ENCODE measurements at regions not wholly inside any gene's neighbourhood (a gene's known extent, or its start where the extent isn't known, plus 50 kb on each side); places are given as distances from the start of the nearest gene placed in this dataset.

GRCh38 chr14:22465201-22465840 is 123.7 kb downstream of the DAD1 start:
- Histone ChIP-seq H3K36me3 (replicated peaks) (no peaks in the 10 kb centered on the region), H3K27me3 (ENCODE audit: low read depth) (no peaks in the 10 kb centered on the region; the same call in 1 of the 2 replicates), H3K4me1 (no peaks in the 10 kb centered on the region), H3K9me3 (no peaks in the 10 kb centered on the region), H3K4me3 (no peak overlapping the region)
- in situ Hi-C loops (cut with MboI; ENCODE audit: low sequenced_read_pairs) = no loop called here
- no peak for DNase-seq (ENCODE audit: low spot score in 2 of 2)

DNA sequence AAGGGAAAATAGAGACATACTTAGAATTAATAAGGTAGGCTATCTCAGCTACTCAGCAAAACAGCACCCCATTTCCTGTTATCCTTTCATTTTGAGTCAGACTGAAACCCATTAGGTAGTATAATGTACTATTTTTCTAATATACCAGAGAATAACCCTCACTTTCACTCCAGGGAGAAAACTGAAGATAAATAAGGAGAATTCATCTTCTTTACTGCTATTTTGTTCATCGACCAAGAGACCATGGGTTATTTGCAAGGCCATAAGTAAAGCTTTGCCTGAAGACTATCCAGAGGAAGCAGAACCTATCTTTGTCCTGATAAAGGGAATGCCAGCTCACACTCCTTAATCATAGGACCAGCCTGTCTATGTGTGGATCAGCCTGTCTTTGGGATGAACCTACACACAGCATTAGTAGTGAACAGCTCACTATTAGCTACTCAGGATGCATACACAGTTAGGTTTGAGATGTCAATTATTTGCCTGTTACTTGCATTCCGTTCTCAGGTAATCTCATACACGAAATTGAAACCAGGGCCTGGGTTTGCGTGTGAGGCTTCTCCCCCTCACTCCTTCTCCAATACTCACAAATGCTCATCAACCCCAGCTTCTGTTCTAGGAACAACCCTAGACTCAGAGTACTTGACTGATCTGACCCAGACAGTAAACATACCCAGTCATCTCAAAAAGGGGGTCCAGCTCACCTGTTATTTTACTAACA is 124.4 kb downstream of the DAD1 start:
- H3K9me3 ChIP-seq = no peaks in the 10 kb centered on the region
- H3K4me3 ChIP-seq = no peak overlapping the region
- H3K4me1 ChIP-seq = no peaks in the 10 kb centered on the region
- H3K27me3 ChIP-seq (ENCODE audit: low read depth) = peaks cover 3% of the 10 kb centered on the region; the same call in 1 of the 2 replicates
- in situ Hi-C loops (cut with MboI; ENCODE audit: low sequenced_read_pairs) = no loop called here
- no peaks in the 10 kb centered on the region for H3K36me3 ChIP-seq (replicated peaks)
- DNase-seq (ENCODE audit: low spot score in 2 of 2) = no peak

DNA sequence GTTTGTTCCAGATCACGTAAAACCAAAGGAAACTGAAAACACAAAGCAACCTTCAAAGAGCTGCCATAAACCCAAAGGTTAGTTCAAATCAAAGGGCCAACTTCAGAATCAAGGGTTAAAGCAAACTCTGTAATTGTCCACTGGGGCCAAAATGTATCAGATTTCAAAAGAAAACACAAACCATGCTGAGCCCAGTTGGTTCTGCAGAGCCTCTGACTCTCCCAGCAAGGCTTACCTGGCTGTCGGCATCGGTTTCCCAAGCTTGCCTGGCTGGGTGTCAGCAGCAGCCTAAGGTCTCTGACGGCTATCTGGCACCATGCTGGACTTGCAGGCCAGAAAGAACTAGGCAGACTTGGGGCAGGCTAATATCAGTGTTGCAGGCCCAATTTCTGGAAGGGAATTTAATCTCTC is 125.3 kb downstream of the DAD1 start:
- in situ Hi-C loops (cut with MboI; ENCODE audit: low sequenced_read_pairs) = no loop called here
- Histone ChIP-seq H3K4me1 (no peaks in the 10 kb centered on the region), H3K9me3 (no peaks in the 10 kb centered on the region), H3K4me3 (no peak overlapping the region), H3K36me3 (replicated peaks) (no peaks in the 10 kb centered on the region), H3K27me3 (ENCODE audit: low read depth) (peaks cover 5% of the 10 kb centered on the region; the same call in 1 of the 2 replicates)
- no peak for DNase-seq (ENCODE audit: low spot score in 2 of 2)

DNA sequence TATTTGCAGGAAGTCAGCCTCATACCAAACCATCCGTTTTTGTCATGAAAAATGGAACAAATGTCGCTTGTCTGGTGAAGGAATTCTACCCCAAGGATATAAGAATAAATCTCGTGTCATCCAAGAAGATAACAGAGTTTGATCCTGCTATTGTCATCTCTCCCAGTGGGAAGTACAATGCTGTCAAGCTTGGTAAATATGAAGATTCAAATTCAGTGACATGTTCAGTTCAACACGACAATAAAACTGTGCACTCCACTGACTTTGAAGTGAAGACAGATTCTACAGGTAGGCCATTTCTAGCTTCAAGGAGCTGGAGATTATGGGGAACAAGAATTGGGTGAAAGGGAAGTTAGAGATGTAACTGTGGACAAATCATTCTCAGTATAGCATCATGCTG is 126.1 kb downstream of the DAD1 start:
- H3K4me1 ChIP-seq = no peaks in the 10 kb centered on the region
- H3K27me3 ChIP-seq (ENCODE audit: low read depth) = peaks cover 6% of the 10 kb centered on the region; the same call in 1 of the 2 replicates
- no peak for DNase-seq (ENCODE audit: low spot score in 2 of 2)
- no peaks in the 10 kb centered on the region for H3K9me3 ChIP-seq
- no peaks in the 10 kb centered on the region for H3K36me3 ChIP-seq (replicated peaks)
- no peak overlapping the region for H3K4me3 ChIP-seq
- in situ Hi-C loops (cut with MboI; ENCODE audit: low sequenced_read_pairs) = no loop called here

GRCh38 chr14:22460461-22461195 is 128.4 kb downstream of the DAD1 start:
- Histone ChIP-seq H3K36me3 (replicated peaks) (no peaks in the 10 kb centered on the region), H3K27me3 (ENCODE audit: low read depth) (peaks cover 18% of the 10 kb centered on the region; the same call in 1 of the 2 replicates), H3K4me3 (no peak overlapping the region), H3K9me3 (no peaks in the 10 kb centered on the region), H3K4me1 (no peaks in the 10 kb centered on the region)
- DNase-seq (ENCODE audit: low spot score in 2 of 2) = no peak
- in situ Hi-C loops (cut with MboI; ENCODE audit: low sequenced_read_pairs) = no loop called here

- Histone ChIP-seq H3K36me3 (replicated peaks) (no peaks in the 10 kb centered on the region), H3K4me3 (no peak overlapping the region), H3K9me3 (no peaks in the 10 kb centered on the region), H3K4me1 (no peaks in the 10 kb centered on the region), H3K27me3 (ENCODE audit: low read depth) (peaks cover 24% of the 10 kb centered on the region; the same call in 1 of the 2 replicates)
- DNase-seq (ENCODE audit: low spot score in 2 of 2) = no peak
- in situ Hi-C loops (cut with MboI; ENCODE audit: low sequenced_read_pairs) = no loop called here
Measured at GRCh38 chr14:22458737-22459136, 130.3 kb downstream of the DAD1 start.

DNA sequence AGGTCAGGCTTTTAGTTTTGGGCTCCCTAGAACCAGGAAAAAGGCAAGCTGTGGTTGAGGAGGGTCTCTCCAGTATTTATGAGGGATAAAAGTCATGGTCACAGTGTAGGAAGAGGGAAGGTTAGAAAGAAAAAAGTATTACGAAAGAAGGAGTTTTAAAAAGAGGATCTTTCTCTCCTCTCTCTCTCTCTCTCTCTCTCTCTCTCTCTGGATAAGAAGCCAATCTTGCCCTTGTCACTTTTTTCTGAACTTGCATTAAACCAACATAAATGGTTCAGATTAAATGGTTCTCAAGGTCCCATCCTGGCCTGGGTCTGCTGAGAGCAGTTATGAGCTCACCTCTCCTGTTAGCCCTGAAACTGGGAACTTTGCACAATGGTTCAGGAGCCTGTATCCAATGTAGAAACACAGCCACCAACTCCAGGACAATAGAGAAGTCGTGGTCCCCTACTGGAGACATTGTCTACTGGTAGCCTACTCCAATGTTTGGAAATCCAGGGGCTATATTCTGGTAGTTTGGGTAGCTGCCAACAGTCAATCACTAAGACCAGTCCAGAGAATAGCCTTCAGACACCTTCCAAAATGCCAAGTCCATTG is 131.9 kb downstream of the DAD1 start:
- Histone ChIP-seq H3K36me3 (replicated peaks) (no peaks in the 10 kb centered on the region), H3K4me1 (no peaks in the 10 kb centered on the region), H3K27me3 (ENCODE audit: low read depth) (peaks cover 24% of the 10 kb centered on the region; the same call in 1 of the 2 replicates), H3K9me3 (no peaks in the 10 kb centered on the region), H3K4me3 (no peak overlapping the region)
- in situ Hi-C loops (cut with MboI; ENCODE audit: low sequenced_read_pairs) = no loop called here
- no peak for DNase-seq (ENCODE audit: low spot score in 2 of 2)

DNA sequence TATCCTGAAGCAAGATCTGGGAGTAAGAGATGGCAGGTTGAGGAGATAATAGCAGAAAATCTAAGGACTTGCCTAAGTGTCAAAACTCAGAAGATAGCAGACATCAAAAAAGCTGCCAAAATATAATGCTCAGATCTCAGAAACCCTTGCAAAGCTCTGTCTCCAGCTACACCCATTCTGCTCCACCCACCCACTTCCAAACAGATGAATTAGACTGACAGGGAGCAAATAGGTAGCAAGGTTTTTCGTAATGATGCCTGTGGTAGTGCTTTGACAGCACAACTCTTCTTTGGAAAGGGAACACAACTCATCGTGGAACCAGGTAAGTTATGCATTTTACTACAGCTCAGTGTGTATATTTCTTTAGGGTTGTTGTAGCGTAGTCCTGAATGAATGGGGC is 132.6 kb downstream of the DAD1 start:
- Histone ChIP-seq H3K4me3 (no peak overlapping the region), H3K36me3 (replicated peaks) (no peaks in the 10 kb centered on the region), H3K9me3 (no peaks in the 10 kb centered on the region), H3K4me1 (no peaks in the 10 kb centered on the region), H3K27me3 (ENCODE audit: low read depth) (peaks cover 24% of the 10 kb centered on the region; the same call in 1 of the 2 replicates)
- in situ Hi-C loops (cut with MboI; ENCODE audit: low sequenced_read_pairs) = no loop called here
- no peak for DNase-seq (ENCODE audit: low spot score in 2 of 2)

DNA sequence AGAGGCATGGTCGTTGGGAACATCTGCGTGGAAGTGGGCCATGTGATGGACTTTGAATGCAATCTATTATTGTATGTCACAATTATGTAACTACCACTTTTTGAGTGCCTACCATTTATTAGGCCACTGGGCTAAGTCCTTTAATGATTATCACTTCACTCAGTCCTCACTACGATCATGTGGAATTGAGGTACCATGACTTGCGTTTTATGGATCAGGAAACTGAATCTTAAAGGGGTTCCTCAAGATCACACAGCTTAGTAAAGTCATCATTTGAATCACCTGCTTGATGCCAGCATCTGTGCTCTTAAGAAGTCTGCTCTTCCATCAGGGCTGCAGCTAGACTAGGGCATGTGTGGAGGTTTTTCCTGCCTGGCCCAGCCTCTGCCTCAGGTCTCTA is 136.7 kb downstream of the DAD1 start:
- Histone ChIP-seq H3K9me3 (no peaks in the 10 kb centered on the region), H3K36me3 (replicated peaks) (no peaks in the 10 kb centered on the region), H3K27me3 (ENCODE audit: low read depth) (peaks cover 14% of the 10 kb centered on the region; the same call in 1 of the 2 replicates), H3K4me1 (no peaks in the 10 kb centered on the region), H3K4me3 (no peak overlapping the region)
- in situ Hi-C loops (cut with MboI; ENCODE audit: low sequenced_read_pairs) = no loop called here
- DNase-seq (ENCODE audit: low spot score in 2 of 2) = no peak

DNA sequence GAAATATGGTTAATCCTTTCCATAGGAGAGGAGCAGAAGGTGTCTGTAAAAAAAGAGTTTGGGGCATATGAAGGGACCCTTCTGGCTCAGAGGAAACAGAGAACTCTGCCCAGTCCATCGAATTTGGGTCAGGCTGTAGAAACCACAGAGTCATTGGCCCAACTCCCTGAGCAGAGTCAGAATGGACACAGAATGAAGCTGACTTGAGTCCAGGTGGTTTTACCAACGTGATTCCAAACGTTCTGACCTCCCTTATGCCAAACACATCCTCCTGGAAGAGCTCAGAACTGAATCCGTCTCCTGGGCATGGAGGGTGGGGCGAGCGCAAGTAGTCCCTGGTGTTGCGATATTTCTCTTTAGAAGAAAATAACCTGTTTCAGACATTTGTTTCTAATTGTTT is 138.8 kb downstream of the DAD1 start:
- Histone ChIP-seq H3K4me3 (no peak overlapping the region), H3K9me3 (no peaks in the 10 kb centered on the region), H3K27me3 (ENCODE audit: low read depth) (peaks cover 6% of the 10 kb centered on the region; the same call in 1 of the 2 replicates), H3K36me3 (replicated peaks) (no peaks in the 10 kb centered on the region), H3K4me1 (no peaks in the 10 kb centered on the region)
- DNase-seq (ENCODE audit: low spot score in 2 of 2) = no peak
- in situ Hi-C loops (cut with MboI; ENCODE audit: low sequenced_read_pairs) = no loop called here

GRCh38 chr14:22449600-22449905 is 139.5 kb downstream of the DAD1 start:
- H3K27me3 ChIP-seq (ENCODE audit: low read depth) = peaks cover 6% of the 10 kb centered on the region; the same call in 1 of the 2 replicates

DNA sequence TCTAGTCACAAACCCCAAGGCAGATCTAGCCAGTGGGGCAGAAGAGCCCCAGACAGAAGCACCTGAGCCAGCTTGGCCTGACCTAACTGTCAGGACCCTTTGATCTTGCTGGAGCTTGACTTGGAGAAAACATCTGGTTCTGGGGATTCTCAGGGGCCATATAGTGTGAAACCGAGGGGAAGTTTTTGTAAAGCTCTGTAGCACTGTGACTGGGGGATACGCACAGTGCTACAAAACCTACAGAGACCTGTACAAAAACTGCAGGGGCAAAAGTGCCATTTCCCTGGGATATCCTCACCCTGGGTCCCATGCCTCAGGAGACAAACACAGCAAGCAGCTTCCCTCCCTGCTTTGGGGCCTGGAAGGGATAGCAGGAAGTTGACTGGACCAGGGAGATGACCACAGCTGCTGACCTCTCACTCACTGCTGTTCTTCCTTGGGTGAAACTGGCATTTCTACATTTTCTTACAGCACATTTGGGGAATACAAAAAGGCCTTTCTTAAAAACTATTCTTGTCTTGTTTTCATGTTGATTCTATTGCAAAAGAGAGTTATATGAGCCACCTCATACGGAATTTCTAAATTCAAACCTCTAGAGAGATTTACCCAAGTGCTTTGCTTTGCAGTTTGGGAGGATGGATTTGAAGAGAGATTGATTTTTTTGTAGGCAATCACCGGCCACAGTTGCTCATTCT is 140.0 kb downstream of the DAD1 start:
- DNase-seq (ENCODE audit: low spot score in 2 of 2) = no peak
- H3K27me3 ChIP-seq (ENCODE audit: low read depth) = peaks cover 2% of the 10 kb centered on the region; the same call in 1 of the 2 replicates
- no peaks in the 10 kb centered on the region for H3K9me3 ChIP-seq
- no peak overlapping the region for H3K4me3 ChIP-seq
- no peaks in the 10 kb centered on the region for H3K36me3 ChIP-seq (replicated peaks)
- in situ Hi-C loops (cut with MboI; ENCODE audit: low sequenced_read_pairs) = no loop called here
- H3K4me1 ChIP-seq = no peaks in the 10 kb centered on the region

More at GRCh38 chr14:22449600-22449905, 139.5 kb downstream of the DAD1 start:
- Histone ChIP-seq H3K4me3 (no peak overlapping the region), H3K4me1 (no peaks in the 10 kb centered on the region), H3K36me3 (replicated peaks) (no peaks in the 10 kb centered on the region), H3K9me3 (no peaks in the 10 kb centered on the region)
- in situ Hi-C loops (cut with MboI; ENCODE audit: low sequenced_read_pairs) = no loop called here
- no peak for DNase-seq (ENCODE audit: low spot score in 2 of 2)
